HG02759 (cell line): ENCODE measurements at regions not wholly inside any gene's neighbourhood (a gene's known extent, or its start where the extent isn't known, plus 50 kb on each side); places are given as distances from the start of the nearest gene placed in this dataset.

Experiments
- ATAC-seq: cut with Tn5 transposase; IDR thresholded peaks from one replicate; pipeline ENCODE4 v1.9.1; 2021; ENCODE audit warnings: mild to moderate bottlenecking, moderate library complexity; ENCODE audit not compliant: unreplicated experiment

DNA sequence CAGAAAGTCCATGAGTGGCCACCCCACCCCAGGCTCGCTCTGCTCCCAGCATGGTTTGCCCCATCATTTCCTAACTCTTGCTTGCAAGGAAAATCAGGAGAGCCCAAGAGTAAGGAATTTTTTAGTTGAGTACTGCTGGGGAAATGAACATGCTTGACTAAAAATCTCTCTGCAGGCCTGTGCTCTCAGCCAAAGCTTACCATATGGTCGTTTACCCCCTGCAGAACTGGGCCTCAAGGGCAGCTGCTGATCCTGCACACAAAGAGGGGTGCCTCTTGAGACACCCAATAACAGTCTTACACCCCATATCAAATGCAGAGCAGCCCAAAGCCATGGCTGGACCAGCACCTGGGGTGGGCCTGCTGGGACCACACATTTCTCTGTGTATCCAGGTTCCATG is 183.2 kb downstream of the CXCL12 start:
- no peak for ATAC-seq

DNA sequence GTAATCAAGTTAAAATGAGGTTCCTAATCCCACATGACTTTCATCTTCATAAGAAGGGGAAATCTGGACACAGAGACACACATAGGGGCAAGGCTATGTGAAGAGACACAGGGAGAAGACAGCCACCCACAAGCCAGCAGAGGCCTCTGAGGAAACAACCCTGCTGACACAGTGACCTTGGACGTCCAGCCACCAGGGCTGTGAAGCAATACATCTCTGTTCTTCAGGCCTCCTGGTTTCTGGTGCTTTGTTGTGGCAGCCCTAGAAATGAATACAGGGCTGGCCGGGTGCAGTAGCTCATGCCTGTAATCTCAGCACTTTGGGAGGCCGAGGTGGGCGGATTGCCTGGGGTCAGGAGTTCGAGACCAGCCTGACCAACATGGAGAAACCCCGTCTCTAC is 183.9 kb downstream of the CXCL12 start:
- ATAC-seq, result no peak

DNA sequence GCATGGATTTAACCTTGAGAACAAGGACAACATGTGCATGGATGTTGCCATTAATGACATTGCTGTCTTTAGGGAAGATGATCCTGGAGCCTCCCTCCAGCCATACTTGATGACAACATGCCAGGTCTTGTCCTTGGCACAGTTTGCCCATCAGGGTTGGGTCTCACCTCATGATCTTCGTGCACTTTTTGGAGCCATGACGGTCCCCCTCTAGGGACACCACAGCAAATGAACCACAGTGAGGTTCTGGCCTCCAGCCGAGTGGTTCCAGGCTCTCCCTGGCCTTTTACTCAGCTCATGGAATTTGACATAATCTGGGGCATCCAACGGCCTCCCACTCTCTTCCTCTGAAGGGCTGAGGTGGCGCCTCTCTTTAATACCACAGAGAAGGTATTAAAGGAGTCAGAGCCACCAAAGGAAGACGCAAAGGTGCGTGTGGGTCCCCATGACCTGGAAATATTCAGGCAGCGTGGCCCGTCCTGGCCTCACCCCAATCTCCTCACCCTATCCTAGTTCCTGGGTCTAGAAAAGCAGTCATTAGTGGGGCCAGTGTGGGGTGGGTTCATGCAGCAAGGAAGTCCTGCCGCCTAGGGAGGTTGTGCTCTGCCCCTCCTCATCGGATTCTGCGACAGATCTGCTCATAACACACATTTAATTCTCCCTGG is 184.8 kb downstream of the CXCL12 start:
- ATAC-seq, result no peak

DNA sequence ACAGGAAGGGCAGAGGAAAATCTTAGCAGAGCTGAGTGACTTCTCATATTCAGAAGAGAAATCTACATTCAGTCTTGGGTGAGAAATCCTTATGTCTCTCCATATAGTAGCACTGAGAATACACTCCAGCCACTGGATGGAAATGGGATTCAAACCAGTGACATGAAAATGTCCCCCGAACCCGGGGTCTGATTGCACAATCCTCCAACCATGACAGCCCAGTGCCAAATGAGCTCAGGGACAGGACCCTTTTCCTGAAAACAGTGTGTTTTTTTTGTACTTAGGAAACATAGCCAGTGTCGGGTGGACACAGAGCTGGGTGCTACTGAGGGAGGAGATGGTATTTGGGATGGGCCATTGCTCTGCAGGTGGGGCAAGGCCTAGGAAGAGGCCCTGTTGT is 185.6 kb downstream of the CXCL12 start:
- no peak for ATAC-seq

- no peak for ATAC-seq
These were observed 186.2 kb downstream of the CXCL12 start for GRCh38 chr10:44198780-44199097.

- no peak for ATAC-seq
These were observed 186.7 kb downstream of the CXCL12 start for GRCh38 chr10:44198096-44198779.

- ATAC-seq, result no peak
These were observed 187.3 kb downstream of the CXCL12 start for GRCh38 chr10:44197646-44198045.

- no peak for ATAC-seq
These were observed 188.6 kb downstream of the CXCL12 start for GRCh38 chr10:44196336-44196735.

GRCh38 chr10:44196008-44196320 is 188.9 kb downstream of the CXCL12 start:
- ATAC-seq, result no peak

DNA sequence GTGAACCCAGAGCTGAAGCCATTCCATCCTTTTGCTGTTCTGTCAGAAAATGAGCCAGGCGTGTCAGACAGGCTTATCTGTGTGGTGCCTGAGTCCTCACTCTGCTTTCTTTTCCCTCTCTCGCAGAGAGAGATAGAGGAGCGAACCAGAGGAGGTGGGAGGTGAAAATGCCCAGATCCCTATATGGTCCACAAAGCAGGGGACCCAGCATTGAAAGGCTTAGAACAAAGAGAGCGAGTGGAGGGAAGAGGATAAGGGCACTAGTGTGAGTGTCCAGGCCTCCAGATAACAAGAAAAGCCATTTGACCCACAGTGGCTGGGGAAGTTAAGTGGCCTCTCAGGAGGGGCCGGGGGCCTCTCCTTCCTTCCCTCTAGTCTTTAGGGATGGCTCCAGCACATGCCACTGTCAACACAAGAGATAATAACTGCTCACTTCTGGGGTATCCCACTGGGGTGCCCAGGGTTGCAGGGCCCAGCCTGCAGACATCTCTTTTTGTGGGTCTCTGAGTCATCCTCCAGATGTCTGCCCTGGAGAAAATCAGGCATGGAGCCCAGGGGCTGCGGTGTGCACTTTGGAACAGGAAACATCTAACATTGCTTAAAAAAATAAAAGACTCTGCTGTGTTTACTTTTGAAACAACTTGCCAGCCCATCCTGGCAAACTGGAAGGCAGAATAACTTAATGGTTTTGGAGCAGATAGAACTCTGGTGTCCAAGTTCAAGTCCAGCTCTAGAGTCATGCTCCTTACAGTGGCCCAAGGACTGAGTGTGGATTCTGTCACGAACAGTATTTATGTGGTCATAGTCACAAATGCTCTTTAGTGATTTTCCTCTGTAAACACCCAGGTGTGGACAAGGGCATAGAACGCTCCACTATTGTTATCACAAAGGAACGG is 189.5 kb downstream of the CXCL12 start:
- ATAC-seq, result no peak

DNA sequence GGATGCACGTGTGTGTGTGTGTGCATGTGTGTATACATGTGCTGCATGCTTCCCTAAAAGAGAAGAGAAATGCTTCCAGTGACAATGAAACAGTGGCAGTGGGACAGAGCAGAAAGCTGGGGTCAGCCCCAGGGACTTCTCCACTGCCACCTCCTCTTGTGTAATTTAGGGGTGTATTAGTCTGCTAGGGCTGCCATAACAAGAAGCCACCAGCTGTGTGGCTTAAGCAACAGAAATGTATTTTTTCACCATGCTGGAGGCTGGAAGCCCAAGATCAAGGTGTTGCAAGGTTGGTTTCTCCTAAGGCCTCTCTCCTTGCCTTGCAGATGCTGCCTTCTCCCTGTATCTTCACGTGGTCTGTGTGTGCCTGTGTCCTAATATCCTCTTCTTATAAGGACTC is 190.5 kb downstream of the CXCL12 start:
- no peak for ATAC-seq

DNA sequence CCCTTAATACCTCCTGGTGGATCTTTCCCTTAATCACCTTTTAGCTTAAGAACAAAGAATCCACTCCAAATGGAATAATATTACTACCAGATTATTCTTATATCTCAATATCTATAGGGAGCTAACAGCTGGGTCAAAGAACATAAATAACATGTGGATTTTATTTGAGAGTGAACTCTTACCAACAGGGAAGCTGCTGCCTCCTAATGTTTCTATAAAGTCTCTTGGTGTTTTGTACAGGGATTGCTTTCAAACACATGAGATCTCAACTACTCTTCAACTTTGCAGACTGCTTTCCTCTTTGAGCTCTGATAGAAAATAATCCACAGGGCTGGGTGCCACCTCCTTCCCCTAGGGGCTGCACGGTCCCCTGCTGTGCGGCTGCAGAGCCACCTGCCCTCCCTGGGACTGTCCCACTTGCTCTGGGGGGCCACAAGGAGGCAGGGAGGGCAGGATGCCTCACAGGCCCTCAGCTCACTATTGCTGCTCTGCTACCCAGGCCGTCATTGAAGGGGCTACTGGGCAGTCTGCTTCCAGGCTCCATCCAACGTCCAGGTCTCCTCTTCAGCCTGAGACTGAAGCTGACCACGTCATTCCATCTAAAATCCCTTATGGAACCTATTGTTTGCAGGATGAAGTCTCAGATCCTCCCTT is 191.2 kb downstream of the CXCL12 start:
- ATAC-seq, result no peak

DNA sequence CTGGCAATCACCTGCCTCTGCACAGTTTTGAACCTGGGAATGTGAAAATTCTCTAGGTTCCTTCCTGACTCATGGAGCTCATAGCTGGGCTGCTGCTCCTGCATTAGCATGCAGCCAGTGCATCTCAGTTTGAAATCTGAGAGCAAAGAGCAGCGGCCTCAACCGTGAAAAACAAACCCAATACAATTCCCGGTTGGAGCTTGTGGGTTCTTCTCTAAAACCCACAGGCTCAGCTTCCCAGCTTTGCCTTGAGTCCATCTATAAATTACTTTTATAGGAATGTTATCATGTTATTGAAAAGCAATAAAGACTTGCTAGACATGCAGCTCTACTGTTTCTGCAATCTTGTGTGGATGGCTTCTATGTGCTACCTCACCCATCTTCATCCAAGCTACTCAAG is 191.7 kb downstream of the CXCL12 start:
- ATAC-seq, result no peak

- no peak for ATAC-seq
These were observed 192.5 kb downstream of the CXCL12 start for GRCh38 chr10:44192435-44192834.

DNA sequence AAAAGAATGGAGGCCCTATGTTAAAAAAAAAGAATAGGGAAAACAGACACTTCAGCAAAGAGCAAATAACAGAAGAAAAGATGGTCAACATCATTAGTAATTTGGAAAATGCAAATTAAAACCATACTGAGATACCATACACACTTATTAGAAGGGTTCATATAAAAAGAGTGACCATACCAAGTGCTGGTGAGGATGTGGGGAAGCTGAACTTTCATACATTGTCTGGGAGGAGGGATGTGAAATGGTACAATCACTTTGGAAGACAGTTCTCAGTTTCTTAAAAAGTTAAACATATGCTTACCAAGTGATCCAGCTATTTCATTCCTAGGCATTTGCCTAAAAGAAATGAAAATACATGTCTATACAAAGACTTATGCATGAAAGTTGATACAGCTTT is 194.4 kb downstream of the CXCL12 start:
- no peak for ATAC-seq

GRCh38 chr10:44186821-44187220 is 198.1 kb downstream of the CXCL12 start:
- ATAC-seq, result no peak

GRCh38 chr10:44186150-44186549 is 198.7 kb downstream of the CXCL12 start:
- ATAC-seq, result no peak

GRCh38 chr10:44185315-44185666 is 199.6 kb downstream of the CXCL12 start:
- no peak for ATAC-seq

DNA sequence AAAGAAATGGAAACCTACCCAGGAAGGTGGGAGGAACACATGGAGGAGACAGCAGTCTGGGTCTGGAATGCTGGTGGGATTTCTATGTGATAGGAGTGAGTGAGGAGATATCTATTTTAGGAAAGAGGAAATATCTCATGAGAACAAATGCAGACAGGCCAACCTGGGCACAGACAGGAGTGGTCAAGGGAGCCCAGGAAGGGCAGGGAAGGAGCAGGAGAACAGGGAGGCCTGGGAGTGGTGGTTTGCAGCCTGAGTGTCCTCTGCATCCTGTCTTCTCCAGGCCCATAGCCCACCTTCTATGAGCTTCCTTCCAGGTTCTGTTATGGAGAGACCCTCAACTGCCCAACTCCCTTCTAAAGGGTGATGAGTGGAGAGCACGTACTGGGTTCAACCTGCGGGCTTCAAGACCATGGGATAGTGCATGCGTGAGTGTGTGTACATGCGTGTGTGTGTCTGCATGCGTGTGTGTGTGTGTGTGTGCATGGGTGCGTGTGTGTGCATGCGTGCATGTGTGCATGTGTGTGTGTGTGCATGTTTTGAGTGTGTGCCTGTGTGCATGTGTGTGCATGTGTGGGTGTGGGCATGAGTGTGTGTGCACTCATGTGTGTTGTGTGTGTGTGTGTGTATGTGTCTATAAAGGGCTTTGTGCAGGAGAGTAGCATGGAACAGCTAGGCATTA is 200.1 kb downstream of the CXCL12 start:
- ATAC-seq, result no peak

GRCh38 chr10:44183667-44184632 is 200.9 kb downstream of the CXCL12 start:
- ATAC-seq, result no peak
